ENCODE measurements at regions not wholly inside any gene's neighbourhood (a gene's known extent, or its start where the extent isn't known, plus 50 kb on each side); places are given as distances from the start of the nearest gene placed in this dataset.

- Histone ChIP-seq H3K27me3 (no peaks in the 10 kb centered on the region), H3K4me1 (peaks cover 17% of the 10 kb centered on the region), H3K4me3 (no peak overlapping the region), H3K36me3 (replicated peaks in 1 of 2; ENCODE audit: insufficient read depth in 1 of 2, low read depth in 2 of 2) (no peaks in the 10 kb centered on the region), H3K27ac (no peak overlapping the region), H3K9me3 (no peaks in the 10 kb centered on the region)
- WGBS, 2 donors, result 89 to 96% methylated on average over 1 of the region's 1 CpG
- intact Hi-C loops (cut with DNase I), result no loop called here
- DNase-seq (no peak), ATAC-seq (no peak)
- no peak for TF ChIP-seq CTCF (IDR thresholded peaks at IDR 0.05)
- TF ChIP-seq POLR2A (IDR thresholded peaks at IDR 0.05), result no peak
Observed at GRCh38 chr12:47373554-47374150, 293.9 kb upstream of the AMIGO2 start.

- ATAC-seq (no peak), DNase-seq (no peak)
- no peak overlapping the region for H3K4me3 ChIP-seq
- H3K4me1 ChIP-seq, result no peaks in the 10 kb centered on the region
- H3K27ac ChIP-seq, result no peak overlapping the region
- H3K36me3 ChIP-seq (replicated peaks in 1 of 2; ENCODE audit: insufficient read depth in 1 of 2, low read depth in 2 of 2), result no peaks in the 10 kb centered on the region
- H3K27me3 ChIP-seq, result no peaks in the 10 kb centered on the region
- intact Hi-C loops (cut with DNase I), result no loop called here
- no peaks in the 10 kb centered on the region for H3K9me3 ChIP-seq
- WGBS, 2 donors, result 48 to 58% methylated on average over 4 of the region's 4 CpGs
- TF ChIP-seq CTCF (IDR thresholded peaks at IDR 0.05) (no peak), POLR2A (IDR thresholded peaks at IDR 0.05) (no peak)
Observed at GRCh38 chr12:47370421-47370820, 290.7 kb upstream of the AMIGO2 start.

- WGBS, 2 donors, result 84 to 88% methylated on average over 4 of the region's 4 CpGs
- H3K27ac ChIP-seq, result no peak overlapping the region
- no peak overlapping the region for H3K4me3 ChIP-seq
- no peaks in the 10 kb centered on the region for H3K9me3 ChIP-seq
- DNase-seq (no peak), ATAC-seq (no peak)
- intact Hi-C loops (cut with DNase I), result no loop called here
- no peaks in the 10 kb centered on the region for H3K36me3 ChIP-seq (replicated peaks in 1 of 2; ENCODE audit: insufficient read depth in 1 of 2, low read depth in 2 of 2)
- TF ChIP-seq CTCF (IDR thresholded peaks at IDR 0.05) (no peak), POLR2A (IDR thresholded peaks at IDR 0.05) (no peak)
- no peaks in the 10 kb centered on the region for H3K4me1 ChIP-seq
- H3K27me3 ChIP-seq, result no peaks in the 10 kb centered on the region
Observed at GRCh38 chr12:47369085-47369484, 289.3 kb upstream of the AMIGO2 start.

- ATAC-seq (no peak), DNase-seq (no peak)
- no peak overlapping the region for H3K27ac ChIP-seq
- WGBS, 2 donors, result 79 to 81% methylated on average over 6 of the region's 6 CpGs
- H3K27me3 ChIP-seq, result no peaks in the 10 kb centered on the region
- no peaks in the 10 kb centered on the region for H3K9me3 ChIP-seq
- TF ChIP-seq POLR2A (IDR thresholded peaks at IDR 0.05) (no peak), CTCF (IDR thresholded peaks at IDR 0.05) (no peak)
- H3K4me1 ChIP-seq, result no peaks in the 10 kb centered on the region
- intact Hi-C loops (cut with DNase I), result no loop called here
- H3K36me3 ChIP-seq (replicated peaks in 1 of 2; ENCODE audit: insufficient read depth in 1 of 2, low read depth in 2 of 2), result no peaks in the 10 kb centered on the region
- no peak overlapping the region for H3K4me3 ChIP-seq
Observed at GRCh38 chr12:47367912-47368537, 288.3 kb upstream of the AMIGO2 start.

- peaks cover 9% of the 10 kb centered on the region for H3K4me1 ChIP-seq
- ATAC-seq, result no peak
- 88 to 92% methylated on average over 2 of the region's 2 CpGs for WGBS, 2 donors
- H3K4me3 ChIP-seq, result no peak overlapping the region
- no peak overlapping the region for H3K27ac ChIP-seq
- H3K9me3 ChIP-seq, result no peaks in the 10 kb centered on the region
- no peak for TF ChIP-seq POLR2A (IDR thresholded peaks at IDR 0.05)
- no peak for TF ChIP-seq CTCF (IDR thresholded peaks at IDR 0.05)
- intact Hi-C loops (cut with DNase I), result no loop called here
- no peaks in the 10 kb centered on the region for H3K36me3 ChIP-seq (replicated peaks in 1 of 2; ENCODE audit: insufficient read depth in 1 of 2, low read depth in 2 of 2)
- H3K27me3 ChIP-seq, result no peaks in the 10 kb centered on the region
- DNase-seq, result no peak
Observed at GRCh38 chr12:47366579-47366978, 286.8 kb upstream of the AMIGO2 start.
